ENCODE measurements at regions not wholly inside any gene's neighbourhood (a gene's known extent, or its start where the extent isn't known, plus 50 kb on each side); places are given as distances from the start of the nearest gene placed in this dataset.

DNA sequence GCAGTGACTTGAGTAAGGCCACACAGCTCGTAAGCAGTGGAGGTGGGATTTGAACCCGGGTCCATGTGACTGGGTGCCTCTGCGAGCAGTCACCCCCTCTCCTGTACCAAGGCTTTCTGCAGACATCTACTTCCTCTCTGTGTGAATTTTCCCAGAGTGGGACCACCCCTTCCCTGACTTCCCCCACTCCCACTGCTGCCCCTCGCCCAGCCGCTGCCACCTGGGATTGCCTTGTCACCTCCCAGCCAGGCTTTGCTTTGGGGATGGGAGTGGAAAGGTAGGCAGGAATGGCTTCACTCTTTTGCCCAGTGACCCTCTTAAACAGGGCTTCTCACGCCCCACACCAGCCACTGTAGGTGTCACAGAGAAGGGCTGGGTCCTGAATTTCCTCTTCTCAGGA lies 105.2 kb upstream of the SEC14L1 start:
- TF ChIP-seq, protein P1, sequence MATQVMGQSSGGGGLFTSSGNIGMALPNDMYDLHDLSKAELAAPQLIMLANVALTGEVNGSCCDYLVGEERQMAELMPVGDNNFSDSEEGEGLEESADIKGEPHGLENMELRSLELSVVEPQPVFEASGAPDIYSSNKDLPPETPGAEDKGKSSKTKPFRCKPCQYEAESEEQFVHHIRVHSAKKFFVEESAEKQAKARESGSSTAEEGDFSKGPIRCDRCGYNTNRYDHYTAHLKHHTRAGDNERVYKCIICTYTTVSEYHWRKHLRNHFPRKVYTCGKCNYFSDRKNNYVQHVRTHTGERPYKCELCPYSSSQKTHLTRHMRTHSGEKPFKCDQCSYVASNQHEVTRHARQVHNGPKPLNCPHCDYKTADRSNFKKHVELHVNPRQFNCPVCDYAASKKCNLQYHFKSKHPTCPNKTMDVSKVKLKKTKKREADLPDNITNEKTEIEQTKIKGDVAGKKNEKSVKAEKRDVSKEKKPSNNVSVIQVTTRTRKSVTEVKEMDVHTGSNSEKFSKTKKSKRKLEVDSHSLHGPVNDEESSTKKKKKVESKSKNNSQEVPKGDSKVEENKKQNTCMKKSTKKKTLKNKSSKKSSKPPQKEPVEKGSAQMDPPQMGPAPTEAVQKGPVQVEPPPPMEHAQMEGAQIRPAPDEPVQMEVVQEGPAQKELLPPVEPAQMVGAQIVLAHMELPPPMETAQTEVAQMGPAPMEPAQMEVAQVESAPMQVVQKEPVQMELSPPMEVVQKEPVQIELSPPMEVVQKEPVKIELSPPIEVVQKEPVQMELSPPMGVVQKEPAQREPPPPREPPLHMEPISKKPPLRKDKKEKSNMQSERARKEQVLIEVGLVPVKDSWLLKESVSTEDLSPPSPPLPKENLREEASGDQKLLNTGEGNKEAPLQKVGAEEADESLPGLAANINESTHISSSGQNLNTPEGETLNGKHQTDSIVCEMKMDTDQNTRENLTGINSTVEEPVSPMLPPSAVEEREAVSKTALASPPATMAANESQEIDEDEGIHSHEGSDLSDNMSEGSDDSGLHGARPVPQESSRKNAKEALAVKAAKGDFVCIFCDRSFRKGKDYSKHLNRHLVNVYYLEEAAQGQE (tag by site-specific recombination; IDR thresholded peaks at IDR 0.05): no peak
- TF ChIP-seq WT1 (tag by site-specific recombination; IDR thresholded peaks at IDR 0.05) (no peak), PRDM6 (tag by site-specific recombination; IDR thresholded peaks at IDR 0.05) (no peak), CTCF (tag by site-specific recombination; IDR thresholded peaks at IDR 0.05) (no peak), ZNF670 (tag by site-specific recombination; IDR thresholded peaks at IDR 0.05; ENCODE audit: low read depth) (no peak), ZNF404 (tag by site-specific recombination; IDR thresholded peaks at IDR 0.05) (no peak), ZNF449 (tag by site-specific recombination; IDR thresholded peaks at IDR 0.05) (no peak), ZNF510 (tag by site-specific recombination; IDR thresholded peaks at IDR 0.05; ENCODE audit: insufficient replicate concordance) (no peak), PRDM1 (tag by site-specific recombination; IDR thresholded peaks at IDR 0.05) (no peak), ZBTB20 (tag by site-specific recombination; IDR thresholded peaks at IDR 0.05) (no peak), ZNF555 (tag by site-specific recombination; conservative IDR thresholded peaks at IDR 0.05) (no peak)

All from HEK293 (cell line).